ENCODE measurements at regions not wholly inside any gene's neighbourhood (a gene's known extent, or its start where the extent isn't known, plus 50 kb on each side); places are given as distances from the start of the nearest gene placed in this dataset.

GRCh38 chr3:44061268-44061667, 180.4 kb upstream of the TOPAZ1 start:
- Mint-ChIP-seq H3K27ac (no peak overlapping the region), H3K36me3 (no peaks in the 10 kb centered on the region), H3K9me3 (no peaks in the 10 kb centered on the region), H3K27me3 (peaks cover 1% of the 10 kb centered on the region), H3K4me3 (no peak overlapping the region), H3K4me1 (peaks cover 22% of the 10 kb centered on the region)
- DNase-seq (ENCODE audit: low spot score in 2 of 2): no peak
- ATAC-seq (ENCODE audit: low read depth): no peak

- DNase-seq (ENCODE audit: low spot score in 2 of 2) (no peak), ATAC-seq (ENCODE audit: low read depth) (no peak)
- Mint-ChIP-seq H3K4me3 (no peak overlapping the region), H3K27ac (no peak overlapping the region), H3K9me3 (no peaks in the 10 kb centered on the region), H3K36me3 (no peaks in the 10 kb centered on the region), H3K27me3 (peaks cover 1% of the 10 kb centered on the region), H3K4me1 (peaks cover 22% of the 10 kb centered on the region)
Measured at GRCh38 chr3:44061961-44062360, 179.7 kb upstream of the TOPAZ1 start.

- DNase-seq (ENCODE audit: low spot score in 2 of 2) (no peak), ATAC-seq (ENCODE audit: low read depth) (no peak)
- peaks cover 1% of the 10 kb centered on the region for H3K27me3 Mint-ChIP-seq
- H3K36me3 Mint-ChIP-seq: no peaks in the 10 kb centered on the region
- H3K4me1 Mint-ChIP-seq: peaks cover under 1% of the 10 kb centered on the region
- H3K9me3 Mint-ChIP-seq: no peaks in the 10 kb centered on the region
- H3K4me3 Mint-ChIP-seq: no peak overlapping the region
- no peak overlapping the region for H3K27ac Mint-ChIP-seq
Measured at GRCh38 chr3:44065311-44066094, 176.2 kb upstream of the TOPAZ1 start.

- no peaks in the 10 kb centered on the region for H3K4me1 Mint-ChIP-seq
- no peaks in the 10 kb centered on the region for H3K36me3 Mint-ChIP-seq
- DNase-seq (ENCODE audit: low spot score in 2 of 2): no peak
- H3K27me3 Mint-ChIP-seq: peaks cover 1% of the 10 kb centered on the region
- H3K9me3 Mint-ChIP-seq: no peaks in the 10 kb centered on the region
- no peak overlapping the region for H3K4me3 Mint-ChIP-seq
- ATAC-seq (ENCODE audit: low read depth): no peak
- H3K27ac Mint-ChIP-seq: no peak overlapping the region
Measured at GRCh38 chr3:44066806-44067205, 174.9 kb upstream of the TOPAZ1 start.

- Mint-ChIP-seq H3K27ac (no peak overlapping the region), H3K9me3 (no peaks in the 10 kb centered on the region), H3K27me3 (peaks cover 1% of the 10 kb centered on the region), H3K4me3 (no peak overlapping the region), H3K4me1 (no peaks in the 10 kb centered on the region), H3K36me3 (no peaks in the 10 kb centered on the region)
- ATAC-seq (ENCODE audit: low read depth) (no peak), DNase-seq (ENCODE audit: low spot score in 2 of 2) (no peak)
Measured at GRCh38 chr3:44067431-44067830, 174.3 kb upstream of the TOPAZ1 start.

- H3K4me1 Mint-ChIP-seq: no peaks in the 10 kb centered on the region
- no peaks in the 10 kb centered on the region for H3K9me3 Mint-ChIP-seq
- no peaks in the 10 kb centered on the region for H3K27me3 Mint-ChIP-seq
Measured at GRCh38 chr3:44068753-44069152, 172.9 kb upstream of the TOPAZ1 start.

GRCh38 chr3:44069276-44069675, 172.4 kb upstream of the TOPAZ1 start:
- H3K9me3 Mint-ChIP-seq: no peaks in the 10 kb centered on the region
- ATAC-seq (ENCODE audit: low read depth) (no peak), DNase-seq (ENCODE audit: low spot score in 2 of 2) (no peak)
- H3K4me3 Mint-ChIP-seq: no peak overlapping the region
- H3K4me1 Mint-ChIP-seq: no peaks in the 10 kb centered on the region
- no peak overlapping the region for H3K27ac Mint-ChIP-seq
- H3K27me3 Mint-ChIP-seq: no peaks in the 10 kb centered on the region
- no peaks in the 10 kb centered on the region for H3K36me3 Mint-ChIP-seq

More at GRCh38 chr3:44068753-44069152, 172.9 kb upstream of the TOPAZ1 start:
- ATAC-seq (ENCODE audit: low read depth) (no peak), DNase-seq (ENCODE audit: low spot score in 2 of 2) (no peak)
- no peaks in the 10 kb centered on the region for H3K36me3 Mint-ChIP-seq
- H3K27ac Mint-ChIP-seq: no peak overlapping the region
- H3K4me3 Mint-ChIP-seq: no peak overlapping the region

- no peak for DNase-seq (ENCODE audit: low spot score in 2 of 2)
- H3K27me3 Mint-ChIP-seq: no peaks in the 10 kb centered on the region
- no peaks in the 10 kb centered on the region for H3K9me3 Mint-ChIP-seq
- H3K4me1 Mint-ChIP-seq: no peaks in the 10 kb centered on the region
- H3K4me3 Mint-ChIP-seq: no peak overlapping the region
- no peak overlapping the region for H3K27ac Mint-ChIP-seq
- H3K36me3 Mint-ChIP-seq: no peaks in the 10 kb centered on the region
- no peak for ATAC-seq (ENCODE audit: low read depth)
Measured at GRCh38 chr3:44070841-44071546, 170.7 kb upstream of the TOPAZ1 start.

GRCh38 chr3:44072601-44073540, 168.8 kb upstream of the TOPAZ1 start:
- Mint-ChIP-seq H3K4me3 (no peak overlapping the region), H3K27me3 (no peaks in the 10 kb centered on the region)

GRCh38 chr3:44074181-44074580, 167.5 kb upstream of the TOPAZ1 start:
- Mint-ChIP-seq H3K27me3 (no peaks in the 10 kb centered on the region), H3K36me3 (no peaks in the 10 kb centered on the region), H3K4me3 (no peak overlapping the region), H3K9me3 (no peaks in the 10 kb centered on the region), H3K4me1 (no peaks in the 10 kb centered on the region), H3K27ac (no peak overlapping the region)
- DNase-seq (ENCODE audit: low spot score in 2 of 2): no peak
- ATAC-seq (ENCODE audit: low read depth): no peak

More at GRCh38 chr3:44072601-44073540, 168.8 kb upstream of the TOPAZ1 start:
- Mint-ChIP-seq H3K4me1 (no peaks in the 10 kb centered on the region), H3K27ac (no peak overlapping the region), H3K9me3 (no peaks in the 10 kb centered on the region), H3K36me3 (no peaks in the 10 kb centered on the region)
- DNase-seq (ENCODE audit: low spot score in 2 of 2): no peak
- ATAC-seq (ENCODE audit: low read depth): no peak

- Mint-ChIP-seq H3K36me3 (no peaks in the 10 kb centered on the region), H3K27ac (no peak overlapping the region), H3K9me3 (no peaks in the 10 kb centered on the region), H3K4me3 (no peak overlapping the region), H3K4me1 (no peaks in the 10 kb centered on the region), H3K27me3 (no peaks in the 10 kb centered on the region)
- no peak for DNase-seq (ENCODE audit: low spot score in 2 of 2)
- no peak for ATAC-seq (ENCODE audit: low read depth)
Measured at GRCh38 chr3:44076221-44076829, 165.4 kb upstream of the TOPAZ1 start.

GRCh38 chr3:44077267-44077666, 164.4 kb upstream of the TOPAZ1 start:
- no peaks in the 10 kb centered on the region for H3K36me3 Mint-ChIP-seq
- no peaks in the 10 kb centered on the region for H3K4me1 Mint-ChIP-seq
- DNase-seq (ENCODE audit: low spot score in 2 of 2): no peak
- H3K27ac Mint-ChIP-seq: no peak overlapping the region
- no peak overlapping the region for H3K4me3 Mint-ChIP-seq
- no peaks in the 10 kb centered on the region for H3K9me3 Mint-ChIP-seq
- no peak for ATAC-seq (ENCODE audit: low read depth)
- H3K27me3 Mint-ChIP-seq: no peaks in the 10 kb centered on the region

GRCh38 chr3:44078863-44079262, 162.8 kb upstream of the TOPAZ1 start:
- no peaks in the 10 kb centered on the region for H3K9me3 Mint-ChIP-seq

More at GRCh38 chr3:44078863-44079262, 162.8 kb upstream of the TOPAZ1 start:
- H3K4me1 Mint-ChIP-seq: no peaks in the 10 kb centered on the region
- H3K36me3 Mint-ChIP-seq: no peaks in the 10 kb centered on the region
- no peak overlapping the region for H3K4me3 Mint-ChIP-seq
- H3K27me3 Mint-ChIP-seq: no peaks in the 10 kb centered on the region
- ATAC-seq (ENCODE audit: low read depth) (no peak), DNase-seq (ENCODE audit: low spot score in 2 of 2) (no peak)
- no peak overlapping the region for H3K27ac Mint-ChIP-seq

All from memory B cell (primary cell).